ENCODE measurements at regions not wholly inside any gene's neighbourhood (a gene's known extent, or its start where the extent isn't known, plus 50 kb on each side); places are given as distances from the start of the nearest gene placed in this dataset.

- Histone ChIP-seq H3K4me1 (ENCODE audit: control insufficient read depth in 2 of 2, insufficient read depth in 2 of 2, low read length in 2 of 2) (no peaks in the 10 kb centered on the region), H3K27ac (ENCODE audit: low read depth in 2 of 2, low read length in 2 of 2) (no peak overlapping the region), H3K4me3 (ENCODE audit: low read length in 2 of 2) (no peak overlapping the region), H3K9ac (ENCODE audit: low read depth in 1 of 2, low read length in 2 of 2) (no peak overlapping the region), H3K9me3 (ENCODE audit: control insufficient read depth in 2 of 2, low read length in 2 of 2) (no peaks in the 10 kb centered on the region), H3K36me3 (ENCODE audit: control insufficient read depth in 2 of 2, insufficient read depth in 2 of 2, low read length in 2 of 2) (no peaks in the 10 kb centered on the region), H3K27me3 (ENCODE audit: control insufficient read depth in 2 of 2, insufficient read depth in 2 of 2, low read length in 2 of 2) (no peaks in the 10 kb centered on the region)
These were observed 265.7 kb downstream of the ZNF536 start for GRCh38 chr19:30637926-30638325.

- no peaks in the 10 kb centered on the region for H3K36me3 ChIP-seq (ENCODE audit: control insufficient read depth in 2 of 2, insufficient read depth in 2 of 2, low read length in 2 of 2)
- no peaks in the 10 kb centered on the region for H3K4me1 ChIP-seq (ENCODE audit: control insufficient read depth in 2 of 2, insufficient read depth in 2 of 2, low read length in 2 of 2)
- H3K4me3 ChIP-seq (ENCODE audit: low read length in 2 of 2), result no peak overlapping the region
- H3K9ac ChIP-seq (ENCODE audit: low read depth in 1 of 2, low read length in 2 of 2), result no peak overlapping the region
- H3K27ac ChIP-seq (ENCODE audit: low read depth in 2 of 2, low read length in 2 of 2), result no peak overlapping the region
- no peaks in the 10 kb centered on the region for H3K27me3 ChIP-seq (ENCODE audit: control insufficient read depth in 2 of 2, insufficient read depth in 2 of 2, low read length in 2 of 2)
- no peaks in the 10 kb centered on the region for H3K9me3 ChIP-seq (ENCODE audit: control insufficient read depth in 2 of 2, low read length in 2 of 2)
These were observed 263.1 kb downstream of the ZNF536 start for GRCh38 chr19:30634996-30635975.

GRCh38 chr19:30634131-30634830, 262.1 kb downstream of the ZNF536 start:
- H3K9me3 ChIP-seq (ENCODE audit: control insufficient read depth in 2 of 2, low read length in 2 of 2), result no peaks in the 10 kb centered on the region
- H3K9ac ChIP-seq (ENCODE audit: low read depth in 1 of 2, low read length in 2 of 2), result no peak overlapping the region
- H3K4me3 ChIP-seq (ENCODE audit: low read length in 2 of 2), result no peak overlapping the region
- no peaks in the 10 kb centered on the region for H3K36me3 ChIP-seq (ENCODE audit: control insufficient read depth in 2 of 2, insufficient read depth in 2 of 2, low read length in 2 of 2)
- H3K27me3 ChIP-seq (ENCODE audit: control insufficient read depth in 2 of 2, insufficient read depth in 2 of 2, low read length in 2 of 2), result no peaks in the 10 kb centered on the region
- no peaks in the 10 kb centered on the region for H3K4me1 ChIP-seq (ENCODE audit: control insufficient read depth in 2 of 2, insufficient read depth in 2 of 2, low read length in 2 of 2)
- no peak overlapping the region for H3K27ac ChIP-seq (ENCODE audit: low read depth in 2 of 2, low read length in 2 of 2)

GRCh38 chr19:30631033-30631370, 258.8 kb downstream of the ZNF536 start:
- Histone ChIP-seq H3K4me3 (ENCODE audit: low read length in 2 of 2) (no peak overlapping the region), H3K9ac (ENCODE audit: low read depth in 1 of 2, low read length in 2 of 2) (no peak overlapping the region), H3K9me3 (ENCODE audit: control insufficient read depth in 2 of 2, low read length in 2 of 2) (no peaks in the 10 kb centered on the region), H3K27me3 (ENCODE audit: control insufficient read depth in 2 of 2, insufficient read depth in 2 of 2, low read length in 2 of 2) (no peaks in the 10 kb centered on the region), H3K27ac (ENCODE audit: low read depth in 2 of 2, low read length in 2 of 2) (no peak overlapping the region), H3K4me1 (ENCODE audit: control insufficient read depth in 2 of 2, insufficient read depth in 2 of 2, low read length in 2 of 2) (no peaks in the 10 kb centered on the region), H3K36me3 (ENCODE audit: control insufficient read depth in 2 of 2, insufficient read depth in 2 of 2, low read length in 2 of 2) (no peaks in the 10 kb centered on the region)

GRCh38 chr19:30630289-30631032, 258.3 kb downstream of the ZNF536 start:
- Histone ChIP-seq H3K9ac (ENCODE audit: low read depth in 1 of 2, low read length in 2 of 2) (no peak overlapping the region), H3K4me3 (ENCODE audit: low read length in 2 of 2) (no peak overlapping the region), H3K4me1 (ENCODE audit: control insufficient read depth in 2 of 2, insufficient read depth in 2 of 2, low read length in 2 of 2) (no peaks in the 10 kb centered on the region), H3K9me3 (ENCODE audit: control insufficient read depth in 2 of 2, low read length in 2 of 2) (no peaks in the 10 kb centered on the region), H3K36me3 (ENCODE audit: control insufficient read depth in 2 of 2, insufficient read depth in 2 of 2, low read length in 2 of 2) (no peaks in the 10 kb centered on the region), H3K27ac (ENCODE audit: low read depth in 2 of 2, low read length in 2 of 2) (no peak overlapping the region), H3K27me3 (ENCODE audit: control insufficient read depth in 2 of 2, insufficient read depth in 2 of 2, low read length in 2 of 2) (no peaks in the 10 kb centered on the region)

GRCh38 chr19:30629086-30629485, 256.9 kb downstream of the ZNF536 start:
- no peaks in the 10 kb centered on the region for H3K27me3 ChIP-seq (ENCODE audit: control insufficient read depth in 2 of 2, insufficient read depth in 2 of 2, low read length in 2 of 2)
- no peaks in the 10 kb centered on the region for H3K36me3 ChIP-seq (ENCODE audit: control insufficient read depth in 2 of 2, insufficient read depth in 2 of 2, low read length in 2 of 2)
- no peaks in the 10 kb centered on the region for H3K9me3 ChIP-seq (ENCODE audit: control insufficient read depth in 2 of 2, low read length in 2 of 2)
- H3K9ac ChIP-seq (ENCODE audit: low read depth in 1 of 2, low read length in 2 of 2), result no peak overlapping the region
- H3K27ac ChIP-seq (ENCODE audit: low read depth in 2 of 2, low read length in 2 of 2), result no peak overlapping the region
- no peaks in the 10 kb centered on the region for H3K4me1 ChIP-seq (ENCODE audit: control insufficient read depth in 2 of 2, insufficient read depth in 2 of 2, low read length in 2 of 2)
- no peak overlapping the region for H3K4me3 ChIP-seq (ENCODE audit: low read length in 2 of 2)

GRCh38 chr19:30626626-30626966, 254.4 kb downstream of the ZNF536 start:
- Histone ChIP-seq H3K4me3 (ENCODE audit: low read length in 2 of 2) (no peak overlapping the region), H3K9ac (ENCODE audit: low read depth in 1 of 2, low read length in 2 of 2) (no peak overlapping the region), H3K27me3 (ENCODE audit: control insufficient read depth in 2 of 2, insufficient read depth in 2 of 2, low read length in 2 of 2) (no peaks in the 10 kb centered on the region), H3K9me3 (ENCODE audit: control insufficient read depth in 2 of 2, low read length in 2 of 2) (peaks cover 0 to 5% of the 10 kb centered on the region in 2 donors), H3K36me3 (ENCODE audit: control insufficient read depth in 2 of 2, insufficient read depth in 2 of 2, low read length in 2 of 2) (no peaks in the 10 kb centered on the region), H3K27ac (ENCODE audit: low read depth in 2 of 2, low read length in 2 of 2) (no peak overlapping the region), H3K4me1 (ENCODE audit: control insufficient read depth in 2 of 2, insufficient read depth in 2 of 2, low read length in 2 of 2) (no peaks in the 10 kb centered on the region)

GRCh38 chr19:30625947-30626625, 253.9 kb downstream of the ZNF536 start:
- Histone ChIP-seq H3K4me1 (ENCODE audit: control insufficient read depth in 2 of 2, insufficient read depth in 2 of 2, low read length in 2 of 2) (no peaks in the 10 kb centered on the region), H3K4me3 (ENCODE audit: low read length in 2 of 2) (no peak overlapping the region), H3K36me3 (ENCODE audit: control insufficient read depth in 2 of 2, insufficient read depth in 2 of 2, low read length in 2 of 2) (no peaks in the 10 kb centered on the region), H3K9me3 (ENCODE audit: control insufficient read depth in 2 of 2, low read length in 2 of 2) (peaks cover 0 to 5% of the 10 kb centered on the region in 2 donors), H3K27ac (ENCODE audit: low read depth in 2 of 2, low read length in 2 of 2) (no peak overlapping the region), H3K9ac (ENCODE audit: low read depth in 1 of 2, low read length in 2 of 2) (no peak overlapping the region), H3K27me3 (ENCODE audit: control insufficient read depth in 2 of 2, insufficient read depth in 2 of 2, low read length in 2 of 2) (no peaks in the 10 kb centered on the region)

GRCh38 chr19:30622276-30622675, 250.1 kb downstream of the ZNF536 start:
- H3K36me3 ChIP-seq (ENCODE audit: control insufficient read depth in 2 of 2, insufficient read depth in 2 of 2, low read length in 2 of 2), result no peaks in the 10 kb centered on the region
- no peaks in the 10 kb centered on the region for H3K27me3 ChIP-seq (ENCODE audit: control insufficient read depth in 2 of 2, insufficient read depth in 2 of 2, low read length in 2 of 2)
- H3K4me3 ChIP-seq (ENCODE audit: low read length in 2 of 2), result no peak overlapping the region
- H3K9me3 ChIP-seq (ENCODE audit: control insufficient read depth in 2 of 2, low read length in 2 of 2), result peaks cover 0 to 5% of the 10 kb centered on the region in 2 donors
- H3K9ac ChIP-seq (ENCODE audit: low read depth in 1 of 2, low read length in 2 of 2), result no peak overlapping the region
- no peak overlapping the region for H3K27ac ChIP-seq (ENCODE audit: low read depth in 2 of 2, low read length in 2 of 2)
- H3K4me1 ChIP-seq (ENCODE audit: control insufficient read depth in 2 of 2, insufficient read depth in 2 of 2, low read length in 2 of 2), result no peaks in the 10 kb centered on the region

Measured in mucosa of rectum (tissue), 2 donors.